ENCODE measurements at regions not wholly inside any gene's neighbourhood (a gene's known extent, or its start where the extent isn't known, plus 50 kb on each side); places are given as distances from the start of the nearest gene placed in this dataset.

DNA sequence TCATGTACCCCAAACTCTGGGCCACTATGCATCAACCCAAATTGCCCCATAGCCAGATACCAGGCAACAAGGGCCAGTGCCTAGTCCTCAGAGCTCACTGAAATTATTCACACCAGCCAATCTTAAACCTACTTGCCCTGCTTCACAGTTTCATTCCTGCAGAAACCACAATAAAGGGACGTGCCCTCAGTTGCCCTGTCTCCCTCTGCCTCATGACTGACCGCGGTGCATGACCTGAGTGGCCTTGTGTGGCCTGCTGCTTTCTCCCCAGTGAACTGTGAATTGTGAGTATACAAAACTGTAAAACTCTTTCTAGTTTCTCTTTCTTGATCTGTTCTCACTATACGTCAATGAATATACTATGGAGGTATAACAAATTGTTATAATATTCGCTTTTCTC, 490.9 kb upstream of the MIS18BP1 start:
- in situ Hi-C loops (cut with MboI; ENCODE audit: low pct_unique_long_range_greater_than_20kb, low sequenced_read_pairs, unreplicated experiment) = no loop called here
- no peak for TF ChIP-seq CTCF (IDR thresholded peaks at IDR 0.05; ENCODE audit: extremely low read depth, insufficient read depth, missing control alignments)
- no peak for DNase-seq (ENCODE audit: low spot score)

GRCh38 chr14:45742187-45742586, 489.2 kb upstream of the MIS18BP1 start:
- DNase-seq (ENCODE audit: low spot score) = no peak
- in situ Hi-C loops (cut with MboI; ENCODE audit: low pct_unique_long_range_greater_than_20kb, low sequenced_read_pairs, unreplicated experiment) = no loop called here
- no peak for TF ChIP-seq CTCF (IDR thresholded peaks at IDR 0.05; ENCODE audit: extremely low read depth, insufficient read depth, missing control alignments)

DNA sequence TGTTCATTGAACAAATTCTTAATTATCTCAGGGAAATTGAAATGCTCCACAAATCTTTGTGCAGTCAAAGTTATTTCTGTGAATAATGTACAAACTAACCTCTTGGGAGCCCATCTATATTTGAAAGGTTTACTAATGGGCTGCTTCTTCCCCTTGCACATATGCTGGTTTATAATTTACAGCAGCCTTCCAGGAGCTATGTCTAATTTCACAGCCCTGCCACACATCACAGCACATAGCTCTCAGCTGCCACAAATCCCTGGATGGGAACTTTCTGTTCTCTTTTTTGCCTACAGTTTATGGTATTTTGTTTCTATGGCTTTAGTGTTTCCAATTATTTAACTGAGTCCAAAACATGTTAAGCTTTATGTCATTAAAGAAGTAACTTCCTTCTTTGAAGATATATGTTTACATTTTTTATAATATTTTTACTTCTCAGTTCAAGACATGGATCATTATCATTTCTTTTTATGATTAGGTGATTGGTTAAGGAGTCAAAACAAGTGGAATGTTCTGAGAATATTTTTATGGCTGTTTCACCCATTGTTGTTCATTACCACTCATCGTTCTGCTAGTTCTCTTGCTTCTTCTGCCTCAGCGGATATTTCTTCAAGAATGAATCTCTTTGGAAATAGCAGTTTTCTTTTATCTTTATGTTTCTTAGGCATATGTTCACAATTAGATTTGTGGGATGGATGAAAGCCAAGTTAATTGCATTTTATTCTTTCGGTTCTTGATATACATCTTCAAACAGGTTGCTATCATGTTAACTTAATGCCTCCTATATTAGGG, 475.6 kb upstream of the MIS18BP1 start:
- in situ Hi-C loops (cut with MboI; ENCODE audit: low pct_unique_long_range_greater_than_20kb, low sequenced_read_pairs, unreplicated experiment) = no loop called here
- TF ChIP-seq CTCF (IDR thresholded peaks at IDR 0.05; ENCODE audit: extremely low read depth, insufficient read depth, missing control alignments) = no peak
- DNase-seq (ENCODE audit: low spot score) = no peak

GRCh38 chr14:45727133-45727532, 474.1 kb upstream of the MIS18BP1 start:
- in situ Hi-C loops (cut with MboI; ENCODE audit: low pct_unique_long_range_greater_than_20kb, low sequenced_read_pairs, unreplicated experiment) = no loop called here

DNA sequence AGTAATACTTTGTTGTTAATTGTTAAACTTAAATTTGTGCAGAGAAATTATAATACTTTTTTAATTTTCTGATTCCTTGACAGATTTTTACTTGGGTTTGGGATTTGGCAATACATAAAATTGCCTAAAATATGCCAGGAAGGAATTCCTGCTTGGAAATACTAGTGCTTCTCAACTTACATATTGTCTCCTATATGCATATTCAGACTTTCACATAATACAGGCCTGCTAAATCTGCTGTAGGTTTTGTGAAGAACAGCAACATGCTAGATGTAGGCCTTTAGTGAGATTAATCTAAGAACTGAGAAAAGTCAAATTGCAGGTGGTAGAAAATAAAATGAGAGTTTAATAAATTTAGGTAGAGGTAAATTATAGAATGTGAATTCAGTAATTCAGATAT, 468.5 kb upstream of the MIS18BP1 start:
- no peak for DNase-seq (ENCODE audit: low spot score)
- in situ Hi-C loops (cut with MboI; ENCODE audit: low pct_unique_long_range_greater_than_20kb, low sequenced_read_pairs, unreplicated experiment) = no loop called here
- TF ChIP-seq CTCF (IDR thresholded peaks at IDR 0.05; ENCODE audit: extremely low read depth, insufficient read depth, missing control alignments) = no peak

More at GRCh38 chr14:45727133-45727532, 474.1 kb upstream of the MIS18BP1 start:
- no peak for DNase-seq (ENCODE audit: low spot score)
- no peak for TF ChIP-seq CTCF (IDR thresholded peaks at IDR 0.05; ENCODE audit: extremely low read depth, insufficient read depth, missing control alignments)

DNA sequence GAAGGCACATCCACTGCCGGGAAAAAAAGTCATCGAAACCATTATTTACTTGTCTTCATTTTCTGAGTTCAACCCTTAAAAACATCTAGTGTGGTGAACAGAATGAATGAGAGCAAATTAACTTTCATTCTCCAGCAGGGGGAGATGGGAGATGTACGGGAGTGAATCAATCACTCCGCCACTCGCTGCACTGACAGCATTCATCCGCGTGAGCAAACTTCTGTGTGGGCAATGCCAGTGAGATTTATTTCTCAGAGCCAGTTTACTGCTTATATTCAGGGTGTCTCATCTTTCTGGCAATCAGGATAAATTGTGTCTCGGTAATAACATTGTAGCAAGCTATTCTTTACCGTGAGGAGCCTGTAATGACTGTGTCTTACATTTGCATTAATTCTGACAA, 463.6 kb upstream of the MIS18BP1 start:
- DNase-seq (ENCODE audit: low spot score) = no peak
- in situ Hi-C loops (cut with MboI; ENCODE audit: low pct_unique_long_range_greater_than_20kb, low sequenced_read_pairs, unreplicated experiment) = no loop called here
- TF ChIP-seq CTCF (IDR thresholded peaks at IDR 0.05; ENCODE audit: extremely low read depth, insufficient read depth, missing control alignments) = no peak
